Fibroblast of villous mesenchyme (primary cell): ENCODE measurements at regions not wholly inside any gene's neighbourhood (a gene's known extent, or its start where the extent isn't known, plus 50 kb on each side); places are given as distances from the start of the nearest gene placed in this dataset.
A peak's percentile ranks its signal among the peaks of the same experiment; 100 is the strongest.

Source experiments
- DNase-seq: peaks from one replicate; pipeline ENCODE4 v3.0.0-alpha.2; 2010; ENCODE audit warnings: low read depth
- H3K4me3 ChIP-seq: 2 replicates; pipeline ENCODE4 v1.5.1; 2011; ENCODE audit warnings: low read depth, mild to moderate bottlenecking, low read length
- CTCF ChIP-seq: IDR thresholded peaks from 2 replicates; pipeline ENCODE4 v1.5.1; 2012; ENCODE audit warnings: low read depth, mild to moderate bottlenecking, low read length; ENCODE audit not compliant: insufficient read depth

- H3K4me3 ChIP-seq, result no peak overlapping the region
- TF ChIP-seq CTCF, result no peak
- DNase-seq, result no peak
These were observed 934.5 kb upstream of the MIR17HG start for GRCh38 chr13:90412980-90413379.

GRCh38 chr13:90413548-90413947 lies 933.9 kb upstream of the MIR17HG start:
- H3K4me3 ChIP-seq, result no peak overlapping the region
- DNase-seq, result no peak
- TF ChIP-seq CTCF, result no peak

- TF ChIP-seq CTCF, result no peak
- H3K4me3 ChIP-seq, result no peak overlapping the region
- peak; percentile 76 for DNase-seq
These were observed 932.5 kb upstream of the MIR17HG start for GRCh38 chr13:90414691-90415596.

GRCh38 chr13:90415902-90416301 lies 931.6 kb upstream of the MIR17HG start:
- no peak for TF ChIP-seq CTCF
- no peak for DNase-seq
- no peak overlapping the region for H3K4me3 ChIP-seq

- no peak overlapping the region for H3K4me3 ChIP-seq
- TF ChIP-seq CTCF, result no peak
- peak; percentile 52 for DNase-seq
These were observed 931.0 kb upstream of the MIR17HG start for GRCh38 chr13:90416519-90416918.

- no peak overlapping the region for H3K4me3 ChIP-seq
- DNase-seq, result no peak
- TF ChIP-seq CTCF, result no peak
These were observed 930.5 kb upstream of the MIR17HG start for GRCh38 chr13:90416938-90417337.
